ENCODE measurements at regions not wholly inside any gene's neighbourhood (a gene's known extent, or its start where the extent isn't known, plus 50 kb on each side); places are given as distances from the start of the nearest gene placed in this dataset.

DNA sequence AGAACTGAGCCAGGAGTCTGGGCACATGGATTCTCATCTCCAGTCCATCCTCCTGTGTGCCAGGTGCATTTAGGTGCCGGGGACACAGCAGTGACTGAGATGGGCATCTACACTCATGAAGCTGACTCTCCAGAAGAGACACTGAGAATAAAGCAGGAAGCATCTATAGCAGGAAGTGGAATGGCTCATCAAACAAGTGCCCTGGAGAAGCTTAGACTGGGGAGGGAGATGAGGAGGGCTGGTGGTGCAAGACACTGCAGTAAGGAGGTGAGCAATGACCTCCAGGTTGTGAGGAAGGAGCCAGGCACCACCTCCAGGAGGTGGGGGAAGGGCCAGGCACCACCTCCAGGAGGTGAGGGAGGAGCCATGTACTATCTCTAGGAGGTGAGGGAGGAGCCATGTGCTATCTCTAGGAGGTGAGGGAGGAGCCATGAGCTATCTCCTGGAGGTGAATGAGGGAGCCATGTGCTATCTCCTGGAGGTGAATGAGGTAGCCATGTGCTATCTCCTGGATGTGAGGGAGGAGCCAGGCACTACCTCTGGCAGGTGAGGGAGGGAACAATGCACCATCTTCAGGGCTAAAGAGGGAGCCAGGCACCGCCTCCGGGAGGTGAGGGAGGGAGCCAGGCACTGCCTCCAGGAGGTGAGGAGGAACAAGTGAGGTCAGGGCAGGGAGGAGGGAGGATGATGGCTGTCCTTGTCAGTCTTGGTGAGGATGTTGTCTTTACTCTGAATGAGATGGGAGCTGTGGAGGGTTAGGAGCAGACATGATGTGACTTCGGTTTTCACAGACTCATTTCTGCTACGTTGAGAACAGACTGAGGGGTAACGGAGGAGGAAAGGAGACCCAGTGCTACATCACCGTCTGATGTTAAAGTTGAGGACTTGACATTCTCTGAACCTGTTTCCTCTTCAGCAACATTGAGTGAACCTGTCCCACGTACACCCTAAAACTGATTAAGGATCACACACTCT, 961.9 kb upstream of the TMEM132C start (continued):
- TF ChIP-seq, protein P1, sequence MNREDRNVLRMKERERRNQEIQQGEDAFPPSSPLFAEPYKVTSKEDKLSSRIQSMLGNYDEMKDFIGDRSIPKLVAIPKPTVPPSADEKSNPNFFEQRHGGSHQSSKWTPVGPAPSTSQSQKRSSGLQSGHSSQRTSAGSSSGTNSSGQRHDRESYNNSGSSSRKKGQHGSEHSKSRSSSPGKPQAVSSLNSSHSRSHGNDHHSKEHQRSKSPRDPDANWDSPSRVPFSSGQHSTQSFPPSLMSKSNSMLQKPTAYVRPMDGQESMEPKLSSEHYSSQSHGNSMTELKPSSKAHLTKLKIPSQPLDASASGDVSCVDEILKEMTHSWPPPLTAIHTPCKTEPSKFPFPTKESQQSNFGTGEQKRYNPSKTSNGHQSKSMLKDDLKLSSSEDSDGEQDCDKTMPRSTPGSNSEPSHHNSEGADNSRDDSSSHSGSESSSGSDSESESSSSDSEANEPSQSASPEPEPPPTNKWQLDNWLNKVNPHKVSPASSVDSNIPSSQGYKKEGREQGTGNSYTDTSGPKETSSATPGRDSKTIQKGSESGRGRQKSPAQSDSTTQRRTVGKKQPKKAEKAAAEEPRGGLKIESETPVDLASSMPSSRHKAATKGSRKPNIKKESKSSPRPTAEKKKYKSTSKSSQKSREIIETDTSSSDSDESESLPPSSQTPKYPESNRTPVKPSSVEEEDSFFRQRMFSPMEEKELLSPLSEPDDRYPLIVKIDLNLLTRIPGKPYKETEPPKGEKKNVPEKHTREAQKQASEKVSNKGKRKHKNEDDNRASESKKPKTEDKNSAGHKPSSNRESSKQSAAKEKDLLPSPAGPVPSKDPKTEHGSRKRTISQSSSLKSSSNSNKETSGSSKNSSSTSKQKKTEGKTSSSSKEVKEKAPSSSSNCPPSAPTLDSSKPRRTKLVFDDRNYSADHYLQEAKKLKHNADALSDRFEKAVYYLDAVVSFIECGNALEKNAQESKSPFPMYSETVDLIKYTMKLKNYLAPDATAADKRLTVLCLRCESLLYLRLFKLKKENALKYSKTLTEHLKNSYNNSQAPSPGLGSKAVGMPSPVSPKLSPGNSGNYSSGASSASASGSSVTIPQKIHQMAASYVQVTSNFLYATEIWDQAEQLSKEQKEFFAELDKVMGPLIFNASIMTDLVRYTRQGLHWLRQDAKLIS (CRISPR knock-in tag; IDR thresholded peaks at IDR 0.05; ENCODE audit: borderline replicate concordance) = no peak
- TF ChIP-seq GRHL2 (CRISPR knock-in tag; IDR thresholded peaks at IDR 0.05; ENCODE audit: insufficient replicate concordance, severe bottlenecking) (no peak), PREB (CRISPR knock-in tag; IDR thresholded peaks at IDR 0.05; ENCODE audit: borderline replicate concordance) (no peak), ZNF219 (CRISPR knock-in tag; IDR thresholded peaks at IDR 0.05; ENCODE audit: borderline replicate concordance) (no peak)

DNA sequence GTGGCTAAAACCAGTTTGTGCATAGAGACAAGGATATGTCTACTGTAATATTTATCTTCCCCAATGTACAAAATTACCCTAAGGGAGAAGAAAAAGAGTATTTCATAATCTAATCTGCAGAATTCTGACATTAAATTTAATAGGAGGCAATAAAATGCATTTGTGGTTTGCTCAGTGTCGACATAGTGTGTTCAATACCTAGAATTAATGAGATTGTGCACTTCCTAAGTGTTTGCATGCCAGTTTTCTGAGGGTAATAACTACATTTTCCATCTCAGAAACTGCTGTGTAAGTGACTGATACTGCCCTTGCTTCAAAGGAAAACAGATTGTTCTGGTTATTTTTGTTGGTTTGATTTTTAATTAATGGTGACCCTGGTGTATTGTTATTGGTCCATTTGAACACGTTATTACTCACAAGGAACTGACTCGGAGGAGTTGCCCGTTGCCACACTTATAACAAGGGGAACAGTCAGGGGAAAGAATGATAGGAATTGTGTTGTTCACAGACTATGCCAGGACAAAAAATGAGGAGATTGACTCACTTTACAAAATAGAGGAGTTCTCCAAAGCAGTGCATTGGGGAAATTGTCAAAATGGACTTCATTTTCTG, 960.3 kb upstream of the TMEM132C start:
- H3K4me3 Mint-ChIP-seq = no peak overlapping the region
- ChIA-PET POLR2A (no interaction called here), CTCF (no interaction called here)
- peaks cover 83% of the 10 kb centered on the region for H3K9me3 Mint-ChIP-seq
- H3K27ac Mint-ChIP-seq = no peak overlapping the region
- DNase-seq (ENCODE audit: low spot score) (no peak), ATAC-seq (no peak)
- H3K36me3 Mint-ChIP-seq = peaks cover 67% of the 10 kb centered on the region
- peaks cover 7% of the 10 kb centered on the region for H3K27me3 Mint-ChIP-seq (ENCODE audit: low read depth)
- H3K4me1 Mint-ChIP-seq = no peaks in the 10 kb centered on the region
- no peak for TF ChIP-seq TEAD1 (CRISPR knock-in tag; IDR thresholded peaks at IDR 0.05)
- TF ChIP-seq HMGA2 (CRISPR knock-in tag; IDR thresholded peaks at IDR 0.05) = no peak
- TF ChIP-seq NFYB (CRISPR knock-in tag; conservative IDR thresholded peaks at IDR 0.05; ENCODE audit: low read depth) = no peak
- no peak for TF ChIP-seq ELF4 (CRISPR knock-in tag; IDR thresholded peaks at IDR 0.05; ENCODE audit: low read depth)
- no peak for TF ChIP-seq ATF3 (CRISPR knock-in tag; conservative IDR thresholded peaks at IDR 0.05)
- TF ChIP-seq HMGXB4 (CRISPR knock-in tag; IDR thresholded peaks at IDR 0.05) = no peak
- no peak for TF ChIP-seq ZBTB21 (CRISPR knock-in tag; IDR thresholded peaks at IDR 0.05; ENCODE audit: borderline replicate concordance)
- TF ChIP-seq, protein P2, sequence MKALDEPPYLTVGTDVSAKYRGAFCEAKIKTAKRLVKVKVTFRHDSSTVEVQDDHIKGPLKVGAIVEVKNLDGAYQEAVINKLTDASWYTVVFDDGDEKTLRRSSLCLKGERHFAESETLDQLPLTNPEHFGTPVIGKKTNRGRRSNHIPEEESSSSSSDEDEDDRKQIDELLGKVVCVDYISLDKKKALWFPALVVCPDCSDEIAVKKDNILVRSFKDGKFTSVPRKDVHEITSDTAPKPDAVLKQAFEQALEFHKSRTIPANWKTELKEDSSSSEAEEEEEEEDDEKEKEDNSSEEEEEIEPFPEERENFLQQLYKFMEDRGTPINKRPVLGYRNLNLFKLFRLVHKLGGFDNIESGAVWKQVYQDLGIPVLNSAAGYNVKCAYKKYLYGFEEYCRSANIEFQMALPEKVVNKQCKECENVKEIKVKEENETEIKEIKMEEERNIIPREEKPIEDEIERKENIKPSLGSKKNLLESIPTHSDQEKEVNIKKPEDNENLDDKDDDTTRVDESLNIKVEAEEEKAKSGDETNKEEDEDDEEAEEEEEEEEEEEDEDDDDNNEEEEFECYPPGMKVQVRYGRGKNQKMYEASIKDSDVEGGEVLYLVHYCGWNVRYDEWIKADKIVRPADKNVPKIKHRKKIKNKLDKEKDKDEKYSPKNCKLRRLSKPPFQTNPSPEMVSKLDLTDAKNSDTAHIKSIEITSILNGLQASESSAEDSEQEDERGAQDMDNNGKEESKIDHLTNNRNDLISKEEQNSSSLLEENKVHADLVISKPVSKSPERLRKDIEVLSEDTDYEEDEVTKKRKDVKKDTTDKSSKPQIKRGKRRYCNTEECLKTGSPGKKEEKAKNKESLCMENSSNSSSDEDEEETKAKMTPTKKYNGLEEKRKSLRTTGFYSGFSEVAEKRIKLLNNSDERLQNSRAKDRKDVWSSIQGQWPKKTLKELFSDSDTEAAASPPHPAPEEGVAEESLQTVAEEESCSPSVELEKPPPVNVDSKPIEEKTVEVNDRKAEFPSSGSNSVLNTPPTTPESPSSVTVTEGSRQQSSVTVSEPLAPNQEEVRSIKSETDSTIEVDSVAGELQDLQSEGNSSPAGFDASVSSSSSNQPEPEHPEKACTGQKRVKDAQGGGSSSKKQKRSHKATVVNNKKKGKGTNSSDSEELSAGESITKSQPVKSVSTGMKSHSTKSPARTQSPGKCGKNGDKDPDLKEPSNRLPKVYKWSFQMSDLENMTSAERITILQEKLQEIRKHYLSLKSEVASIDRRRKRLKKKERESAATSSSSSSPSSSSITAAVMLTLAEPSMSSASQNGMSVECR (CRISPR knock-in tag; IDR thresholded peaks at IDR 0.05; ENCODE audit: borderline replicate concordance) = no peak
- TF ChIP-seq PRDM15 (CRISPR knock-in tag; IDR thresholded peaks at IDR 0.05) = no peak
- TF ChIP-seq, protein P3, sequence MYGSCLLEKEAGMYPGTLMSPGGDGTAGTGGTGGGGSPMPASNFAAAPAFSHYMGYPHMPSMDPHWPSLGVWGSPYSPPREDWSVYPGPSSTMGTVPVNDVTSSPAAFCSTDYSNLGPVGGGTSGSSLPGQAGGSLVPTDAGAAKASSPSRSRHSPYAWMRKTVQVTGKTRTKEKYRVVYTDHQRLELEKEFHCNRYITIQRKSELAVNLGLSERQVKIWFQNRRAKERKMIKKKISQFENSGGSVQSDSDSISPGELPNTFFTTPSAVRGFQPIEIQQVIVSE (CRISPR knock-in tag; IDR thresholded peaks at IDR 0.05; ENCODE audit: borderline replicate concordance) = no peak
- TF ChIP-seq GABPB1 (CRISPR knock-in tag; IDR thresholded peaks at IDR 0.05) = no peak
